Neural cell (in vitro differentiated cells): ENCODE measurements at regions not wholly inside any gene's neighbourhood (a gene's known extent, or its start where the extent isn't known, plus 50 kb on each side); places are given as distances from the start of the nearest gene placed in this dataset.

Source experiments
- H2AFZ ChIP-seq: fragments of 200-600, 300-800 bp; sonication (generic), shearing (Covaris generic); 2 replicates; pipeline ENCODE4 v1.6.0; 2014; ENCODE audit warnings: low read depth, mild to moderate bottlenecking, antibody characterized with exemption, low read length, moderate library complexity
- H3F3A ChIP-seq: fragments of 200-600 bp; shearing (Covaris generic); 2 replicates; pipeline ENCODE4 v1.6.1; 2016; ENCODE audit warnings: mild to moderate bottlenecking, moderate library complexity, mixed read lengths, antibody characterized with exemption, low read length; ENCODE audit not compliant: insufficient read depth, poor library complexity, severe bottlenecking
- H3K27ac ChIP-seq: fragments of 200-600, 300-800 bp; sonication (generic), shearing (Covaris generic); 2 replicates; pipeline ENCODE4 v1.5.1; 2014; ENCODE audit warnings: mild to moderate bottlenecking, low read length, moderate library complexity
- H3K27me3 ChIP-seq: fragments of 300-800, 200-600 bp; sonication (generic), shearing (Covaris generic); 2 replicates; pipeline ENCODE4 v1.6.0; 2014; ENCODE audit warnings: mild to moderate bottlenecking, low read depth, low read length, moderate library complexity; ENCODE audit not compliant: insufficient read depth
- H3K36me3 ChIP-seq: fragments of 300-800, 200-600 bp; sonication (generic), shearing (Covaris generic); 2 replicates; pipeline ENCODE4 v1.5.1; 2014; ENCODE audit warnings: mild to moderate bottlenecking, antibody characterized with exemption, low read length, moderate library complexity; ENCODE audit not compliant: insufficient read depth
- H3K4me2 ChIP-seq: fragments of 300-800, 200-600 bp; sonication (generic), shearing (Covaris generic); 2 replicates; pipeline ENCODE4 v1.6.0; 2014; ENCODE audit warnings: mild to moderate bottlenecking, low read length
- H3K4me3 ChIP-seq: fragments of 300-800, 200-600 bp; sonication (generic), shearing (Covaris generic); 2 replicates; pipeline ENCODE4 v1.5.1; 2014; ENCODE audit warnings: mild to moderate bottlenecking, low read length, moderate library complexity
- H3K79me2 ChIP-seq: fragments of 200-600 bp; shearing (Covaris generic); replicated peaks from 2 replicates; pipeline ENCODE4 v1.6.0; 2014; ENCODE audit warnings: mild to moderate bottlenecking, low read length, moderate library complexity; ENCODE audit not compliant: insufficient read depth
- H3K9ac ChIP-seq: fragments of 300-800, 200-600 bp; sonication (generic), shearing (Covaris generic); 2 replicates; pipeline ENCODE4 v1.6.1; 2016; ENCODE audit warnings: mild to moderate bottlenecking, low read length, mixed read lengths
- H3K9me2 ChIP-seq: fragments of 200-600 bp; shearing (Covaris generic); 2 replicates; pipeline ENCODE4 v1.6.1; 2016; ENCODE audit warnings: mild to moderate bottlenecking, low read length, mixed read lengths; ENCODE audit not compliant: insufficient read depth
- H3K9me3 ChIP-seq: fragments of 200-600, 300-800 bp; sonication (generic), shearing (Covaris generic); 2 replicates; pipeline ENCODE4 v1.6.1; 2016; ENCODE audit warnings: mild to moderate bottlenecking, mixed run types, low read length, moderate library complexity, mixed read lengths
- H4K20me1 ChIP-seq: fragments of 200-600 bp; shearing (Covaris generic); 2 replicates; pipeline ENCODE4 v1.6.1; 2016; ENCODE audit warnings: mild to moderate bottlenecking, mixed run types; ENCODE audit not compliant: insufficient read depth
- CTCF ChIP-seq: fragments of 450-650 bp; IDR thresholded peaks from 2 replicates; pipeline ENCODE4 v1.5.1; 2014; ENCODE audit warnings: antibody characterized with exemption, mild to moderate bottlenecking, moderate library complexity; ENCODE audit not compliant: poor library complexity, severe bottlenecking
- EP300 ChIP-seq: fragments of 450-650 bp; conservative IDR thresholded peaks from 2 replicates; pipeline ENCODE4 v1.6.1; 2014; ENCODE audit warnings: antibody characterized with exemption, mild to moderate bottlenecking, moderate library complexity; ENCODE audit not compliant: poor library complexity, severe bottlenecking
- EZH2 ChIP-seq: fragments of 200-600, 300-800 bp; shearing (Covaris generic), sonication (generic); IDR thresholded peaks from 2 replicates; pipeline ENCODE4 v1.6.1; 2014; ENCODE audit warnings: antibody characterized with exemption, low read length, borderline replicate concordance, mild to moderate bottlenecking; ENCODE audit not compliant: insufficient read depth, poor library complexity, severe bottlenecking
- MXI1 ChIP-seq: fragments of 450-650 bp; conservative IDR thresholded peaks from 2 replicates; pipeline ENCODE4 v1.6.1; 2014; ENCODE audit warnings: antibody characterized with exemption, mild to moderate bottlenecking; ENCODE audit not compliant: poor library complexity, severe bottlenecking
- POLR2AphosphoS5 ChIP-seq: IDR thresholded peaks from 2 replicates; pipeline ENCODE4 v1.6.1; 2012
- RAD21 ChIP-seq: fragments of 450-650 bp; conservative IDR thresholded peaks from 2 replicates; pipeline ENCODE4 v1.6.1; 2014; ENCODE audit warnings: antibody characterized with exemption, mild to moderate bottlenecking, moderate library complexity
- REST ChIP-seq: IDR thresholded peaks from 2 replicates; pipeline ENCODE4 v1.6.1; 2012; ENCODE audit warnings: borderline replicate concordance
- SMC3 ChIP-seq: fragments of 450-650 bp; conservative IDR thresholded peaks from 2 replicates; pipeline ENCODE4 v1.6.1; 2014; ENCODE audit warnings: antibody characterized with exemption, mild to moderate bottlenecking, moderate library complexity; ENCODE audit not compliant: poor library complexity
- TAF1 ChIP-seq: IDR thresholded peaks from 2 replicates; pipeline ENCODE4 v1.6.1; 2012; ENCODE audit warnings: low read depth

GRCh38 chr9:34884747-34885189 lies 73.3 kb upstream of the PHF24 start:
- Histone ChIP-seq H3K4me3 (no peak overlapping the region), H3K9ac (no peak overlapping the region), H3K9me3 (no peaks in the 10 kb centered on the region), H3K9me2 (no peaks in the 10 kb centered on the region), H3K79me2 (no peaks in the 10 kb centered on the region), H4K20me1 (no peaks in the 10 kb centered on the region), H3K4me2 (no peak overlapping the region), H3K27ac (no peak overlapping the region), H3K27me3 (no peaks in the 10 kb centered on the region), H2AFZ (no peak overlapping the region), H3F3A (no peaks in the 10 kb centered on the region), H3K36me3 (no peaks in the 10 kb centered on the region)
- no peak for TF ChIP-seq SMC3

GRCh38 chr9:34876096-34876495 lies 82.0 kb upstream of the PHF24 start:
- Histone ChIP-seq H3K9ac (no peak overlapping the region), H2AFZ (no peak overlapping the region), H4K20me1 (no peaks in the 10 kb centered on the region), H3K9me3 (no peaks in the 10 kb centered on the region), H3K27me3 (no peaks in the 10 kb centered on the region), H3F3A (no peaks in the 10 kb centered on the region), H3K4me3 (no peak overlapping the region), H3K27ac (no peak overlapping the region), H3K79me2 (no peaks in the 10 kb centered on the region), H3K4me2 (no peak overlapping the region), H3K36me3 (no peaks in the 10 kb centered on the region), H3K9me2 (no peaks in the 10 kb centered on the region)
- no peak for TF ChIP-seq EP300
- no peak for TF ChIP-seq SMC3
- TF ChIP-seq EZH2, result no peak
- TF ChIP-seq POLR2AphosphoS5, result no peak
- no peak for TF ChIP-seq TAF1
- TF ChIP-seq MXI1, result no peak
- TF ChIP-seq CTCF, result no peak
- no peak for TF ChIP-seq REST
- TF ChIP-seq RAD21, result no peak

- H3K79me2 ChIP-seq, result no peaks in the 10 kb centered on the region
- H4K20me1 ChIP-seq, result no peaks in the 10 kb centered on the region
- H3K27ac ChIP-seq, result no peak overlapping the region
- H3K27me3 ChIP-seq, result no peaks in the 10 kb centered on the region
- no peak overlapping the region for H2AFZ ChIP-seq
- no peaks in the 10 kb centered on the region for H3K9me3 ChIP-seq
- no peak overlapping the region for H3K9ac ChIP-seq
- no peaks in the 10 kb centered on the region for H3K9me2 ChIP-seq
- no peaks in the 10 kb centered on the region for H3F3A ChIP-seq
- no peak overlapping the region for H3K4me3 ChIP-seq
- TF ChIP-seq POLR2AphosphoS5, result no peak
- no peak for TF ChIP-seq EZH2
- no peak for TF ChIP-seq RAD21
- TF ChIP-seq EP300, result no peak
- no peak for TF ChIP-seq TAF1
- TF ChIP-seq MXI1, result no peak
- TF ChIP-seq CTCF, result no peak
- TF ChIP-seq REST, result no peak
- TF ChIP-seq SMC3, result no peak
- no peaks in the 10 kb centered on the region for H3K36me3 ChIP-seq
- no peak overlapping the region for H3K4me2 ChIP-seq
Observed at GRCh38 chr9:34869390-34869789, 88.7 kb upstream of the PHF24 start.
